ENCODE measurements at regions not wholly inside any gene's neighbourhood (a gene's known extent, or its start where the extent isn't known, plus 50 kb on each side); places are given as distances from the start of the nearest gene placed in this dataset.

- Histone ChIP-seq H3K27me3 (replicated peaks in 1 of 2; ENCODE audit: control insufficient read depth in 2 of 2, insufficient read depth in 2 of 2, low read length in 1 of 2) (no peaks in the 10 kb centered on the region), H3K9ac (ENCODE audit: control insufficient read depth, insufficient read depth, low read length) (no peak overlapping the region), H3K27ac (ENCODE audit: control insufficient read depth, insufficient read depth) (no peak overlapping the region), H3K9me3 (replicated peaks; ENCODE audit: control insufficient read depth, insufficient read depth, low read length) (no peaks in the 10 kb centered on the region; the same call in 2 of the 3 replicates), H3K4me3 (no peak overlapping the region), H3K4me1 (ENCODE audit: control insufficient read depth, insufficient read depth, low read length) (no peaks in the 10 kb centered on the region), H4K20me1 (ENCODE audit: control insufficient read depth, insufficient read depth) (no peaks in the 10 kb centered on the region), H3K36me3 (ENCODE audit: control insufficient read depth in 2 of 2, insufficient read depth in 2 of 2, low read length in 1 of 2) (no peaks in the 10 kb centered on the region), H3K4me2 (ENCODE audit: control insufficient read depth, insufficient read depth) (no peak overlapping the region), H2AFZ (ENCODE audit: control insufficient read depth, low read depth, low read length) (no peak overlapping the region), H3K79me2 (ENCODE audit: control insufficient read depth, insufficient read depth, low read length) (no peaks in the 10 kb centered on the region)
- no peak for ATAC-seq
- no peak for FAIRE-seq
- ChIA-PET CTCF (no interaction called here), SMC1A (ENCODE audit: uncharacterized antibody, unreplicated experiment) (no interaction called here), POLR2A (no interaction called here), RAD21 (ENCODE audit: unreplicated experiment) (no interaction called here)
- DNase-seq (ENCODE audit: low read depth, low spot score), result no peak
- 40% methylated on average over 5 of the region's 5 CpGs for WGBS (ENCODE audit: insufficient coverage, insufficient replicate concordance, low lambda C conversion rate, missing lambda C conversion rate)
- intact Hi-C loops (cut with micrococcal nuclease; ENCODE audit: unreplicated experiment), result no loop called here
- BruUV-seq (replicated peaks), result no TSS peak
- TF ChIP-seq ZNF622 (IDR thresholded peaks at IDR 0.05), result no peak
- TF ChIP-seq NR2C1 (IDR thresholded peaks at IDR 0.05), result no peak
- no peak for TF ChIP-seq SMAD1 (IDR thresholded peaks at IDR 0.05; ENCODE audit: low read depth, partially characterized antibody)
- no peak for TF ChIP-seq SPI1 (IDR thresholded peaks at IDR 0.05; ENCODE audit: borderline replicate concordance, insufficient read depth, low read depth, low read length)
- no peak for TF ChIP-seq PBX3 (IDR thresholded peaks at IDR 0.05; ENCODE audit: insufficient replicate concordance, low read depth, low read length)
- TF ChIP-seq SRF (IDR thresholded peaks at IDR 0.05; ENCODE audit: low read depth in 2 of 2, low read length in 2 of 2), result no peak
- no peak for TF ChIP-seq HCFC1 (IDR thresholded peaks at IDR 0.05; ENCODE audit: low read length)
- no peak for TF ChIP-seq GATAD2B (conservative IDR thresholded peaks at IDR 0.05; ENCODE audit: low read depth)
- TF ChIP-seq ZZZ3 (IDR thresholded peaks at IDR 0.05; ENCODE audit: control insufficient read depth, insufficient read length, low read depth), result no peak
- TF ChIP-seq ETV6 (conservative IDR thresholded peaks at IDR 0.05 in 1 of 2, IDR thresholded peaks at IDR 0.05 in 1 of 2; ENCODE audit: borderline replicate concordance in 1 of 2, low read depth in 1 of 2), result no peak
- no peak for TF ChIP-seq POU2F2 (IDR thresholded peaks at IDR 0.05; ENCODE audit: borderline replicate concordance, low read depth, low read length)
- no peak for TF ChIP-seq NBN (IDR thresholded peaks at IDR 0.05)
- in situ Hi-C loops (cut with MboI), result no loop called here
Measured at GRCh38 chr2:217399291-217399690, 539.4 kb upstream of the TNP1 start.

All from GM12878 (cell line).